IMR-90 (cell line): ENCODE measurements at regions not wholly inside any gene's neighbourhood (a gene's known extent, or its start where the extent isn't known, plus 50 kb on each side); places are given as distances from the start of the nearest gene placed in this dataset.

ENCODE experiments used
- ATAC-seq: fragments of 200-7000 bp; cut with Tn5 transposase; 2 replicates; pipeline ENCODE4 v1.9.1; 2020; ENCODE audit warnings: low read depth, mild to moderate bottlenecking, moderate library complexity
- BruUV-seq: library from RNA; stranded (reverse); fragments of 400-500 nt; replicated peaks from 2 replicates; lab custom pipeline; 2021; lab: Mats Ljungman, UMichigan
- CTCF ChIA-PET: fragments of 300-600 bp; formaldehyde crosslinking; extraction: SDS; loops from one replicate; lab custom pipeline; 2021; ENCODE audit warnings: antibody characterized with exemption; lab: Yijun Ruan, JAX
- POLR2A ChIA-PET: fragments of 300-600 bp; sonication (Branson Sonifier 250); formaldehyde crosslinking; loops from one replicate; lab custom pipeline; 2022; ENCODE audit warnings: antibody characterized with exemption; ENCODE audit not compliant: unreplicated experiment; lab: Charles Lee
- DNase-seq: peaks from one replicate; pipeline ENCODE4 v3.0.0; 2013
- H2AFZ ChIP-seq: replicated peaks from 2 replicates; pipeline ENCODE3; 2013; ENCODE audit warnings: low read length, mild to moderate bottlenecking; ENCODE audit not compliant: poor library complexity
- H2AK5ac ChIP-seq: 2 replicates; pipeline ENCODE4 v1.6.1; 2013; ENCODE audit warnings: low read depth, low read length, inconsistent platforms
- H2AK9ac ChIP-seq: replicated peaks from 2 replicates; pipeline ENCODE3; 2013; ENCODE audit warnings: mild to moderate bottlenecking, low read depth, low read length, moderate library complexity; ENCODE audit not compliant: poor library complexity
- H2BK120ac ChIP-seq: 2 replicates; pipeline ENCODE4 v1.6.1; 2013; ENCODE audit warnings: low read depth, low read length, inconsistent platforms
- H2BK15ac ChIP-seq: 3 replicates; pipeline ENCODE4 v1.6.1; 2013; ENCODE audit warnings: low read depth, low read length, inconsistent platforms
- H2BK20ac ChIP-seq: 2 replicates; pipeline ENCODE4 v1.6.1; 2013; ENCODE audit warnings: low read depth, mild to moderate bottlenecking, inconsistent platforms, low read length, moderate library complexity
- H2BK5ac ChIP-seq: 2 replicates; pipeline ENCODE4 v1.6.1; 2013; ENCODE audit warnings: mild to moderate bottlenecking, low read depth, low read length, inconsistent platforms; ENCODE audit not compliant: poor library complexity, severe bottlenecking
- H3K14ac ChIP-seq: replicated peaks from 2 replicates; pipeline ENCODE4 v1.6.1; 2013; ENCODE audit warnings: low read depth, low read length, inconsistent platforms
- H3K18ac ChIP-seq: 2 replicates; pipeline ENCODE4 v1.6.1; 2013; ENCODE audit warnings: low read depth, low read length, control low read depth
- H3K23ac ChIP-seq: 2 replicates; pipeline ENCODE4 v1.6.1; 2013; ENCODE audit warnings: low read depth, low read length, inconsistent platforms
- H3K27ac ChIP-seq: 2 replicates; pipeline ENCODE4 v1.5.1; 2013; ENCODE audit warnings: mild to moderate bottlenecking, control low read depth, low read length; ENCODE audit not compliant: insufficient read depth
- H3K27me3 ChIP-seq: 2 replicates; pipeline ENCODE4 v1.6.1; 2013; ENCODE audit warnings: low read length; ENCODE audit not compliant: control insufficient read depth, insufficient read depth
- H3K36me3 ChIP-seq: 2 replicates; pipeline ENCODE4 v1.6.1; 2013; ENCODE audit warnings: low read length, mixed read lengths; ENCODE audit not compliant: control insufficient read depth, insufficient read depth
- H3K4ac ChIP-seq: 2 replicates; pipeline ENCODE4 v1.6.1; 2013; ENCODE audit warnings: low read depth, low read length, inconsistent platforms
- H3K4me1 ChIP-seq: 2 replicates; pipeline ENCODE4 v1.6.1; 2013; ENCODE audit warnings: low read length, mixed read lengths; ENCODE audit not compliant: control insufficient read depth, insufficient read depth
- H3K4me2 ChIP-seq: 2 replicates; pipeline ENCODE4 v1.6.1; 2013; ENCODE audit warnings: low read depth, mild to moderate bottlenecking, control low read depth, low read length, moderate library complexity
- H3K4me3 ChIP-seq: 2 replicates; pipeline ENCODE4 v1.5.1; 2013; ENCODE audit warnings: low read depth, mild to moderate bottlenecking, control low read depth, low read length, moderate library complexity; ENCODE audit not compliant: insufficient read depth
- H3K56ac ChIP-seq: 2 replicates; pipeline ENCODE4 v1.6.1; 2013; ENCODE audit warnings: low read length, inconsistent platforms; ENCODE audit not compliant: insufficient read depth; ENCODE audit errors: extremely low read depth
- H3K79me1 ChIP-seq, 2 experiments: 2 replicates each; pipeline ENCODE4 v1.6.1; 2013; ENCODE audit warnings: low read length in 2 of 2, inconsistent platforms in 1 of 2, low read depth in 1 of 2
- H3K9ac ChIP-seq: 2 replicates; pipeline ENCODE4 v1.6.1; 2013; ENCODE audit warnings: low read depth, low read length, control low read depth
- H3K9me1 ChIP-seq: 2 replicates; pipeline ENCODE4 v1.6.1; 2013; ENCODE audit warnings: low read length, inconsistent platforms; ENCODE audit not compliant: insufficient read depth
- H3K9me3 ChIP-seq: 2 replicates; pipeline ENCODE4 v1.6.1; 2013; ENCODE audit warnings: low read length; ENCODE audit not compliant: control insufficient read depth, insufficient read depth
- H4K20me1 ChIP-seq: 2 replicates; pipeline ENCODE4 v1.6.1; 2013; ENCODE audit warnings: low read length, inconsistent platforms; ENCODE audit not compliant: insufficient read depth
- H4K5ac ChIP-seq: 2 replicates; pipeline ENCODE4 v1.6.1; 2013; ENCODE audit warnings: mild to moderate bottlenecking, low read depth, low read length, control low read depth
- H4K8ac ChIP-seq, 2 experiments: 2 replicates each; pipeline ENCODE4 v1.6.1; 2013; ENCODE audit warnings: low read depth in 2 of 2, low read length in 2 of 2, control low read depth in 1 of 2, inconsistent platforms in 1 of 2
- H4K91ac ChIP-seq: 2 replicates; pipeline ENCODE4 v1.6.1; 2013; ENCODE audit warnings: low read depth, low read length, inconsistent platforms; ENCODE audit not compliant: insufficient read depth
- CEBPB ChIP-seq: IDR thresholded peaks from 2 replicates; pipeline ENCODE4 v1.6.1; 2012; ENCODE audit warnings: low read depth, low read length, improper control_type of control experiment
- RFX5 ChIP-seq: IDR thresholded peaks from 2 replicates; pipeline ENCODE4 v1.8.0; 2012; ENCODE audit warnings: low read depth, mild to moderate bottlenecking, low read length, moderate library complexity
- WGBS, 2 experiments: methylation state at CpG; one replicate each; pipeline versions ENCODE4 v1.1.5 to v1.1.7; 2013; ENCODE audit warnings: missing lambda C conversion rate in 2 of 2; ENCODE audit not compliant: insufficient read length in 1 of 2; ENCODE audit errors: extremely low coverage in 2 of 2; 5-methylcytosine and 5-hydroxymethylcytosine counted together
- dilution Hi-C: fragments of 300-500 bp; cut with HindIII; formaldehyde crosslinking; loops from one replicate; pipeline ENCODE4 v1.14.3; 2018; ENCODE audit warnings: low sequenced_read_pairs; ENCODE audit not compliant: unreplicated experiment
- in situ Hi-C: fragments of 300-500 bp; cut with MboI; formaldehyde crosslinking; loops from 3 replicates; pipeline ENCODE4 v1.14.3; 2019; ENCODE audit warnings: low sequenced_read_pairs, inconsistent platforms, mixed read lengths
- intact Hi-C: fragments of 100-400 bp; cut with micrococcal nuclease; formaldehyde crosslinking; loops from 2 replicates; pipeline ENCODE4 v1.10.0; 2022

DNA sequence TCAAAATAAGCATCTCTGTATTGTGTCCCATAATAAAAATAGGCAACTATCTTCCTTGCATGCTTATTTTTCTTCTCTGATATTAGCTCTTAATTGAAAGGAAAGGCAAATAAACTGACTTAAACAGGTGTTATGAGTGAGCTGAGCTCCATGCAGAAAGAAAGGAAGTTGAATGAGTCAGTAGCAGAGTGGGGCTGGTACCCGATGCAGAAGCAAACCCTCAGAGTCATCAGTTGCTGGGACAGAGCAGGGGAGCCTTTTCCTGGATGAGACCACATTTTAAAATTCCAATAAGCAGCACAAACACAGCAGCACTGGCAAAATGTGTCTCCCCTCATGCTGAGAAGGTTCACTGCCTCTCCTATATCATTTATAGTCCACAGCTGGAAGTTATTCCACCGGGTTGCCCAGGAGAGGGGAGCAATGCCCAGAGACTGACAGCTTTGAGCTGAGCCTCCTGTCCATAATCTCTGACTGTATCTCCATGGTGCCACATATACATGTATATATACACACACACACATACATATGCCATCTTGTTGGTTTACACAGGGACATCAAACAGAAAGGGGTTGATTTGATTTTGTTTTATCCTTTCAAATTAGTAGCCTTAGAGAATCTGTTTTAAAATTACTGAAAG lies 274.3 kb upstream of the PPARGC1A start:
- no peak overlapping the region for H3K4me3 ChIP-seq
- TF ChIP-seq RFX5, result peak; percentile 94
- no peak for TF ChIP-seq CEBPB
- no peaks in the 10 kb centered on the region; the same call in 1 of the 2 replicates for H3K27me3 ChIP-seq
- no peaks in the 10 kb centered on the region for H3K36me3 ChIP-seq
- H2BK5ac ChIP-seq, result no peak overlapping the region
- BruUV-seq, result no TSS peak
- H4K91ac ChIP-seq, result no peak overlapping the region
- no peaks in the 10 kb centered on the region for H3K9me3 ChIP-seq
- H4K20me1 ChIP-seq, result no peaks in the 10 kb centered on the region
- no peaks in the 10 kb centered on the region for H3K4me1 ChIP-seq
- no peak overlapping the region for H4K8ac ChIP-seq
- CTCF ChIA-PET, result interaction anchor here (0.8 to 1.4 kb wide), 2 partner anchors 10 kb away, joined by 3 read pairs; no protein-coding TSS in a partner anchor
- H3K23ac ChIP-seq, result no peak overlapping the region
- DNase-seq, result peak; percentile 39
- no peaks in the 10 kb centered on the region for H3K9me1 ChIP-seq
- H3K79me1 ChIP-seq, result no peaks in the 10 kb centered on the region
- H2BK15ac ChIP-seq, result no peak overlapping the region
- H3K9ac ChIP-seq, result no peak overlapping the region
- peak; percentile 80; the same call in 1 of the 2 replicates for ATAC-seq
- no peak overlapping the region for H2BK120ac ChIP-seq
- no peak overlapping the region for H3K4me2 ChIP-seq
- no peak overlapping the region for H3K56ac ChIP-seq
- dilution Hi-C loops (no loop called here), in situ Hi-C loops (no loop called here), intact Hi-C loops (no loop called here)
- POLR2A ChIA-PET, result no interaction called here
- no peak overlapping the region for H2AK5ac ChIP-seq
- WGBS, 2 experiments, result 50% methylated on average over 1 of the region's 2 CpGs; no CpG with 5 or more reads in 1 of the 2 experiments
- no peak overlapping the region for H3K18ac ChIP-seq
- H3K4ac ChIP-seq, result no peak overlapping the region
- no peak overlapping the region for H2AK9ac ChIP-seq
- H3K27ac ChIP-seq, result no peak overlapping the region
- no peak overlapping the region for H2AFZ ChIP-seq
- no peak overlapping the region for H3K14ac ChIP-seq
- no peak overlapping the region for H4K5ac ChIP-seq
- no peak overlapping the region for H2BK20ac ChIP-seq
